MM.1S (cell line): ENCODE measurements at regions not wholly inside any gene's neighbourhood (a gene's known extent, or its start where the extent isn't known, plus 50 kb on each side); places are given as distances from the start of the nearest gene placed in this dataset.

Experiments used
- EZH2 ChIP-seq: fragments of 300-600 bp; sonication (generic); optimal IDR thresholded peaks from 2 replicates; pipeline ENCODE3; 2017; ENCODE audit warnings: low read depth, mild to moderate bottlenecking, antibody characterized with exemption, low read length, mixed read lengths
- EZH2phosphoT487 ChIP-seq: fragments of 300-600 bp; sonication (generic); IDR thresholded peaks from 2 replicates; pipeline ENCODE4 v1.6.1; 2018; ENCODE audit warnings: antibody characterized with exemption, low read length
- TF ChIP-seq, protein P1 (sequence below): fragments of 300-600 bp; sonication (generic); IDR thresholded peaks from 2 replicates; pipeline ENCODE4 v1.5.1; 2016; ENCODE audit warnings: antibody characterized with exemption, low read length, mixed read lengths

DNA sequence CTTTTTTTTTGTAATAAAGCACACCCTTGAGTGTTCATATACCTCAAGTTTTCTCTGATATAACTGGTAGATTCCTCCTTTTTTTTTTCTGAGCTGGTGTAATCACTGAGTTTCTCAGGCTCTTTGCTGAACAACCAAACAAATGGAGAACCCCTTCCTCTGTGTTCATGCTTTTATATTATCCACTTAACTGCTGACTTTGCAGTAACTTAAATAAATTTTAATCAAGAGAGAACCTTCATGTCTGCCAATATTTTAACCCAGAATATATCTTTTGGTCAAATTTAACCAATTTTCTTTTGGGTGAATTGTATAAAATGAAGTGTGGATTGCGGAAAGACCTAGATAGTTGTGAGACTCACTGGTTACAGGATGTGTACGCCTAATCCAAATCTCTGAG is 833.0 kb upstream of the COX7C start:
- TF ChIP-seq, protein P1, sequence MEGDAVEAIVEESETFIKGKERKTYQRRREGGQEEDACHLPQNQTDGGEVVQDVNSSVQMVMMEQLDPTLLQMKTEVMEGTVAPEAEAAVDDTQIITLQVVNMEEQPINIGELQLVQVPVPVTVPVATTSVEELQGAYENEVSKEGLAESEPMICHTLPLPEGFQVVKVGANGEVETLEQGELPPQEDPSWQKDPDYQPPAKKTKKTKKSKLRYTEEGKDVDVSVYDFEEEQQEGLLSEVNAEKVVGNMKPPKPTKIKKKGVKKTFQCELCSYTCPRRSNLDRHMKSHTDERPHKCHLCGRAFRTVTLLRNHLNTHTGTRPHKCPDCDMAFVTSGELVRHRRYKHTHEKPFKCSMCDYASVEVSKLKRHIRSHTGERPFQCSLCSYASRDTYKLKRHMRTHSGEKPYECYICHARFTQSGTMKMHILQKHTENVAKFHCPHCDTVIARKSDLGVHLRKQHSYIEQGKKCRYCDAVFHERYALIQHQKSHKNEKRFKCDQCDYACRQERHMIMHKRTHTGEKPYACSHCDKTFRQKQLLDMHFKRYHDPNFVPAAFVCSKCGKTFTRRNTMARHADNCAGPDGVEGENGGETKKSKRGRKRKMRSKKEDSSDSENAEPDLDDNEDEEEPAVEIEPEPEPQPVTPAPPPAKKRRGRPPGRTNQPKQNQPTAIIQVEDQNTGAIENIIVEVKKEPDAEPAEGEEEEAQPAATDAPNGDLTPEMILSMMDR: no peak
- TF ChIP-seq EZH2 (no peak), EZH2phosphoT487 (no peak)
